ENCODE measurements at regions not wholly inside any gene's neighbourhood (a gene's known extent, or its start where the extent isn't known, plus 50 kb on each side); places are given as distances from the start of the nearest gene placed in this dataset.

DNA sequence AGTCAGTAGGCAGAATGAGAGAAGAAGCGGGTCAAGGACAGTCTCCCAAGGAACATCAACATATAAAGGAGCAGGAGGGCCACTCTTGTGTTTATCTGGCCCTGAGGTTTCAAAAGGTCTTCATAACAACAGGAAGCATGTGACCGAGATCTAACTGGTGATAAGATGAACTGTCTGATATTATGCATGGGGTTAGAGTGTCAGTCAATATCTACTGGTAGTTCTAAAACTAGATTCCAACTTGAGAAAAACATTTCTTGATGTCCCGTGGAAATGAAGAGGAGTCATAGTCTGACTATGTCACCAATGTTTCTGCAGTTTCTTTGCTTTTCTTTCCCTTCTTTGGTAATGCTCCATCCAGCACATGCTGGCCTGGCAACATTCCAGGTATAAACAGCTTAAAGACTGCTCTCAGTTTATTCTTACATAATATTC is 77.5 kb upstream of the ITPRID2 start:
- TF ChIP-seq, protein P1, sequence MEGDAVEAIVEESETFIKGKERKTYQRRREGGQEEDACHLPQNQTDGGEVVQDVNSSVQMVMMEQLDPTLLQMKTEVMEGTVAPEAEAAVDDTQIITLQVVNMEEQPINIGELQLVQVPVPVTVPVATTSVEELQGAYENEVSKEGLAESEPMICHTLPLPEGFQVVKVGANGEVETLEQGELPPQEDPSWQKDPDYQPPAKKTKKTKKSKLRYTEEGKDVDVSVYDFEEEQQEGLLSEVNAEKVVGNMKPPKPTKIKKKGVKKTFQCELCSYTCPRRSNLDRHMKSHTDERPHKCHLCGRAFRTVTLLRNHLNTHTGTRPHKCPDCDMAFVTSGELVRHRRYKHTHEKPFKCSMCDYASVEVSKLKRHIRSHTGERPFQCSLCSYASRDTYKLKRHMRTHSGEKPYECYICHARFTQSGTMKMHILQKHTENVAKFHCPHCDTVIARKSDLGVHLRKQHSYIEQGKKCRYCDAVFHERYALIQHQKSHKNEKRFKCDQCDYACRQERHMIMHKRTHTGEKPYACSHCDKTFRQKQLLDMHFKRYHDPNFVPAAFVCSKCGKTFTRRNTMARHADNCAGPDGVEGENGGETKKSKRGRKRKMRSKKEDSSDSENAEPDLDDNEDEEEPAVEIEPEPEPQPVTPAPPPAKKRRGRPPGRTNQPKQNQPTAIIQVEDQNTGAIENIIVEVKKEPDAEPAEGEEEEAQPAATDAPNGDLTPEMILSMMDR (IDR thresholded peaks at IDR 0.05; ENCODE audit: insufficient read depth, low read depth, low read length) = no peak
- no peak for TF ChIP-seq EZH2 (IDR thresholded peaks at IDR 0.05; ENCODE audit: insufficient read depth, low read length)

Data from astrocyte (in vitro differentiated cells and primary cell).